ENCODE measurements at regions not wholly inside any gene's neighbourhood (a gene's known extent, or its start where the extent isn't known, plus 50 kb on each side); places are given as distances from the start of the nearest gene placed in this dataset.

DNA sequence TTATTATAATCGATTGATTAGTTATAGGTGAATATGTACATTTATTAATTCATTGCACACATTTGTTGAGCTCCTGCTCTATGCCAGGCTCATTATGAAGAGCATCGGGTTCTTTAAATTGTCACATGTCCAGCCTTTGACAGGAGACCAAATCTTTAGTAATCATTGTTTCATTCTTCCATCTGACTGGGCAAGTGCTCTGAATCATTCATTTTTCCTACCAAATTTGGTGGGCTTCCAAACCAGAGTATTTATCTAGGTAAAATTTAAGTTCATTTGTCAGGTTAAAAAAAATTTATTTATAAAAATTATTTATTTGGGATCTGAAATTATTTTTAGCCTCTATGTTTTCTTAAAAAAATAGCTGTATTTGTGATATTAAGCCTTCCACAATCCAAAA, 404.9 kb upstream of the MMS22L start:
- Histone ChIP-seq H3K79me2 (ENCODE audit: insufficient read depth, low read length) (no peaks in the 10 kb centered on the region), H3K36me3 (ENCODE audit: low read length) (no peaks in the 10 kb centered on the region), H3K9ac (ENCODE audit: low read length) (no peak overlapping the region), H3K4me2 (ENCODE audit: low read depth, low read length, poor library complexity, severe bottlenecking) (no peak overlapping the region), H3K4me3 (ENCODE audit: insufficient read depth, low read length, poor library complexity, severe bottlenecking) (no peak overlapping the region), H4K20me1 (ENCODE audit: low read depth, low read length) (no peaks in the 10 kb centered on the region), H3K27ac (ENCODE audit: low read depth, low read length) (no peak overlapping the region), H3K27me3 (ENCODE audit: low read length) (no peaks in the 10 kb centered on the region), H3F3A (ENCODE audit: insufficient read depth) (no peaks in the 10 kb centered on the region), H3K9me2 (replicated peaks; ENCODE audit: insufficient read depth, low read length) (no peaks in the 10 kb centered on the region), H3K9me3 (ENCODE audit: insufficient read depth, low read length) (no peaks in the 10 kb centered on the region), H2AFZ (ENCODE audit: low read depth, low read length, severe bottlenecking) (no peak overlapping the region)
- no peak for TF ChIP-seq EZH2phosphoT487 (conservative IDR thresholded peaks at IDR 0.05; ENCODE audit: low read length)
- TF ChIP-seq, protein P1, sequence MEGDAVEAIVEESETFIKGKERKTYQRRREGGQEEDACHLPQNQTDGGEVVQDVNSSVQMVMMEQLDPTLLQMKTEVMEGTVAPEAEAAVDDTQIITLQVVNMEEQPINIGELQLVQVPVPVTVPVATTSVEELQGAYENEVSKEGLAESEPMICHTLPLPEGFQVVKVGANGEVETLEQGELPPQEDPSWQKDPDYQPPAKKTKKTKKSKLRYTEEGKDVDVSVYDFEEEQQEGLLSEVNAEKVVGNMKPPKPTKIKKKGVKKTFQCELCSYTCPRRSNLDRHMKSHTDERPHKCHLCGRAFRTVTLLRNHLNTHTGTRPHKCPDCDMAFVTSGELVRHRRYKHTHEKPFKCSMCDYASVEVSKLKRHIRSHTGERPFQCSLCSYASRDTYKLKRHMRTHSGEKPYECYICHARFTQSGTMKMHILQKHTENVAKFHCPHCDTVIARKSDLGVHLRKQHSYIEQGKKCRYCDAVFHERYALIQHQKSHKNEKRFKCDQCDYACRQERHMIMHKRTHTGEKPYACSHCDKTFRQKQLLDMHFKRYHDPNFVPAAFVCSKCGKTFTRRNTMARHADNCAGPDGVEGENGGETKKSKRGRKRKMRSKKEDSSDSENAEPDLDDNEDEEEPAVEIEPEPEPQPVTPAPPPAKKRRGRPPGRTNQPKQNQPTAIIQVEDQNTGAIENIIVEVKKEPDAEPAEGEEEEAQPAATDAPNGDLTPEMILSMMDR (IDR thresholded peaks at IDR 0.05; ENCODE audit: insufficient read depth, low read length, poor library complexity, severe bottlenecking) = no peak

- H3K9ac ChIP-seq (ENCODE audit: low read length) = no peak overlapping the region
- H3F3A ChIP-seq (ENCODE audit: insufficient read depth) = no peaks in the 10 kb centered on the region
- TF ChIP-seq, protein P1 (IDR thresholded peaks at IDR 0.05; ENCODE audit: insufficient read depth, low read length, poor library complexity, severe bottlenecking) = no peak
- TF ChIP-seq EZH2phosphoT487 (conservative IDR thresholded peaks at IDR 0.05; ENCODE audit: low read length) = no peak
- no peak overlapping the region for H3K4me2 ChIP-seq (ENCODE audit: low read depth, low read length, poor library complexity, severe bottlenecking)
- no peaks in the 10 kb centered on the region for H3K36me3 ChIP-seq (ENCODE audit: low read length)
- H3K79me2 ChIP-seq (ENCODE audit: insufficient read depth, low read length) = no peaks in the 10 kb centered on the region
- no peaks in the 10 kb centered on the region for H3K9me3 ChIP-seq (ENCODE audit: insufficient read depth, low read length)
- no peaks in the 10 kb centered on the region for H3K27me3 ChIP-seq (ENCODE audit: low read length)
- no peak overlapping the region for H3K4me3 ChIP-seq (ENCODE audit: insufficient read depth, low read length, poor library complexity, severe bottlenecking)
- no peaks in the 10 kb centered on the region for H4K20me1 ChIP-seq (ENCODE audit: low read depth, low read length)
- H2AFZ ChIP-seq (ENCODE audit: low read depth, low read length, severe bottlenecking) = no peak overlapping the region
- no peaks in the 10 kb centered on the region for H3K9me2 ChIP-seq (replicated peaks; ENCODE audit: insufficient read depth, low read length)
- H3K27ac ChIP-seq (ENCODE audit: low read depth, low read length) = no peak overlapping the region
Observed at GRCh38 chr6:97689078-97689754, 406.2 kb upstream of the MMS22L start.

GRCh38 chr6:97697456-97697855, 414.4 kb upstream of the MMS22L start:
- H3K4me2 ChIP-seq (ENCODE audit: low read depth, low read length, poor library complexity, severe bottlenecking) = no peak overlapping the region
- H3K27me3 ChIP-seq (ENCODE audit: low read length) = no peaks in the 10 kb centered on the region
- no peaks in the 10 kb centered on the region for H3F3A ChIP-seq (ENCODE audit: insufficient read depth)
- no peaks in the 10 kb centered on the region for H3K9me2 ChIP-seq (replicated peaks; ENCODE audit: insufficient read depth, low read length)
- no peaks in the 10 kb centered on the region for H3K9me3 ChIP-seq (ENCODE audit: insufficient read depth, low read length)
- H3K79me2 ChIP-seq (ENCODE audit: insufficient read depth, low read length) = no peaks in the 10 kb centered on the region
- TF ChIP-seq, protein P1 (IDR thresholded peaks at IDR 0.05; ENCODE audit: insufficient read depth, low read length, poor library complexity, severe bottlenecking) = no peak
- no peak for TF ChIP-seq EZH2phosphoT487 (conservative IDR thresholded peaks at IDR 0.05; ENCODE audit: low read length)
- H3K27ac ChIP-seq (ENCODE audit: low read depth, low read length) = no peak overlapping the region
- H3K36me3 ChIP-seq (ENCODE audit: low read length) = no peaks in the 10 kb centered on the region
- H4K20me1 ChIP-seq (ENCODE audit: low read depth, low read length) = no peaks in the 10 kb centered on the region
- no peak overlapping the region for H3K9ac ChIP-seq (ENCODE audit: low read length)
- no peak overlapping the region for H2AFZ ChIP-seq (ENCODE audit: low read depth, low read length, severe bottlenecking)
- H3K4me3 ChIP-seq (ENCODE audit: insufficient read depth, low read length, poor library complexity, severe bottlenecking) = no peak overlapping the region
